Stimulated activated CD8-positive, alpha-beta memory T cell treated with anti-CD3 and anti-CD28 coated beads, Interleukin-15, amount 100 ng/mL, for 24 hours (primary cell): ENCODE measurements at regions not wholly inside any gene's neighbourhood (a gene's known extent, or its start where the extent isn't known, plus 50 kb on each side); places are given as distances from the start of the nearest gene placed in this dataset.

Source experiments
- DNase-seq: peaks from one replicate; pipeline ENCODE4 v3.0.0-alpha.2; 2020; ENCODE audit warnings: low read depth

DNA sequence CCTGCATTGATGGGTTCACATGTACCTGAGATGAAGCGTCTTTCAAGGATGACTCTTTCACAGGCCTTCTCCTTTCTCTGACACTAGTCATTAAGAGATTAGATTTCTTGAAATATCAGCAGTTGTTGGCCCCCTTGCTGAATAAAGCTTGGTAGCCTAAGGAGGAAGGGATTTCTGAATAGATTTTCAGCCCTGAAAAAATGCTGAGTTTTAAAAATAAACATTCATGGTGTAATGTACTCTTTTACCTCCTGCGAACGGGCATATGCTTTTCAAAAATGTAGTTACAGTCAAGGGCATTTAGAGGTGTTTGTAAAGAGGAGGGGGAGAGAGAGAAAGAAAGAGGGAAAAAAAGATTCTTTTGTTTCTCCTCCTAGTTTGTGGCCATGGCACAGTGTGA lies 222.7 kb downstream of the SOX4 start:
- DNase-seq = no peak

DNA sequence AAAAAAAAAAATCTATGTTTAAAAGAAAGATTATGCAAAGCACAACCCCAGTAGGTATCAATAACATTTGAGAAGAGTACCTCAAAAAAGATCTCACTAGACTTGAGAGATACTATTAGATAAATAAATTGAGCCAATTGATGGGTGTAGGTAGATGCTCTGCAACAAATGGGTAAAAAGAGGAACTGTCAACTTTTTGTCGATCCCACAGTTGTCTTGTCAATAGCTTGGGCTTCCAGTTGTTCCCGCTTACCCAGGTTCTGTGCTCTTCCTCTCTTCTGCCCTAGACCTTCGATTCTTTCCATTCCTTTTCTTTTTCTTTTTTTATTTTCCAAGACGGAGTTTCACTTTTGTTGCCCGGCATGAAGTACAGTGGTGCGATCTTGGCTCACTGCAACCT lies 226.9 kb downstream of the SOX4 start:
- no peak for DNase-seq

DNA sequence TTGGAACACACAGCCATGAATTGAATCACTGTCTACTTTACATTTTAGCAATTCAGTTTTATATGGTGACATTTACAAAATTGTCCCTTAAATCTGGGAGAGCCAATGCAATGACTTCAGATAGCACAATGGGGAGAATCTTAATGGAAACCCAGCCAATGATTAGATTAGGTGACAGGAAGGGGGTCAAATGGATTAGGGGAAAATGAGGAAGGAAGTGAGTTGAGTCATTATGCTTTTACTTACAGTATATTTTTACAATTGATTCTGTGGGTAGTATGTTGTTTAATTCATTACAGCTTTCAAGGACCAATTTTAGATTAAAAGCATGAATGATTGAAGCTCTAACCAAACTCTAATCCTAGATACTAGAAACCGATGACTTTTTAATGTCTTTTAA lies 229.8 kb downstream of the SOX4 start:
- no peak for DNase-seq

GRCh38 chr6:21824431-21825177 lies 231.1 kb downstream of the SOX4 start:
- no peak for DNase-seq

- no peak for DNase-seq
These were observed 232.5 kb downstream of the SOX4 start for GRCh38 chr6:21826023-21826422.

- no peak for DNase-seq
These were observed 233.4 kb downstream of the SOX4 start for GRCh38 chr6:21826904-21827303.

DNA sequence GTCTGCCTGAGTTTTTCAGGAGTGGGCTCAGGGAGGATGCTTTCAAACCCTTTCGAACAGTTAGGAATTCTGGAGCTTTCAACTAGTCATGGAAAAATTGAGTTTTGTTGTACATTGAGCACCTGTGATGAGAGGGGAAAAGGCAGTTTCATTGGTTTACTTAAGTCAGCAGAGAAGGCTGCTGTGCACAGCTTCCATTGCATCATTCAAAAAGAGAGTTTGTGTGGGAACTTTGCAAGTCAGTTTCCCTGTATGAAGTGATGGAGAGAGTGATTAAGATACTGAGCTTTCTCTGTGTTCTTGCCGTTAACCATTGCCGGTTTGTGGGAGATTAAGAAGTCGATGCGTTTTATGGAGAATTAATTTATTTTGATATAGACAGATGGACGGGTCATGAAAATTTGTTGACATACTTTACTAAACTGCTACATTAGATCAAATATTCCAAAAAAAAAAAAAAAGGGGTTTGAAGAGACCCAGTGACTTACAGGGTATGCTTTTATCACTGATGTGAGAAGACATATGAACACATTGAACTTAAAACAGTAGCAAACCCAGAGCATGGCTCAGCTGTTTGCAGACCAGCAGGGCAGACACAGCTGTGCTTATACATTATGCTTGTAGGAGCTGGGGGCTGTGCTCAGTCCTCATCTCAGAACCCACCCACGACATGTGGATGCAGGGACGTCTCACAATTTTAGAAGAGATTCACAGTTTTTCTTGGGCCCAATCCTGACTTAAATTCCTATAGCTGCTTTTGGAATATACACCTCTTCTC lies 234.1 kb downstream of the SOX4 start:
- DNase-seq = no peak

GRCh38 chr6:21828704-21829103 lies 235.2 kb downstream of the SOX4 start:
- DNase-seq = no peak

DNA sequence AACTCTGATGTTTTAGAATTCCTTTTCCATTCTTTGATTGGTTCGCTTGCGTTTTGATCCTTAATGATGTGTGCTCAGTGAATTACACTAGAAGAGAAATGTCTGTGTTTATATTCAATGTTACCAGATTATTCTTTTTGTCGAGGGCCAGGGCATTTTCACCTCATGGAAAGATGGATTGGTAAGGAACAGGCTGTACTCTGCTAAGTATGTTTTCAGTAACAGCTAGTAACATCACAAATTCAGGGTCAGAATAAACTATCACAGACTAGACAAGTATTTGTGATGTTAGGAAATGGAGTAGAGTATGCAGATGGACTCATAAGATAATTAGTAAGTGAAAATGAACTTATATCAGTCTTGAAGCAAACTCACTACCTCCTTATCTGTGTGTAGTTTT lies 235.6 kb downstream of the SOX4 start:
- DNase-seq = no peak

- no peak for DNase-seq
These were observed 238.2 kb downstream of the SOX4 start for GRCh38 chr6:21831521-21832291.

DNA sequence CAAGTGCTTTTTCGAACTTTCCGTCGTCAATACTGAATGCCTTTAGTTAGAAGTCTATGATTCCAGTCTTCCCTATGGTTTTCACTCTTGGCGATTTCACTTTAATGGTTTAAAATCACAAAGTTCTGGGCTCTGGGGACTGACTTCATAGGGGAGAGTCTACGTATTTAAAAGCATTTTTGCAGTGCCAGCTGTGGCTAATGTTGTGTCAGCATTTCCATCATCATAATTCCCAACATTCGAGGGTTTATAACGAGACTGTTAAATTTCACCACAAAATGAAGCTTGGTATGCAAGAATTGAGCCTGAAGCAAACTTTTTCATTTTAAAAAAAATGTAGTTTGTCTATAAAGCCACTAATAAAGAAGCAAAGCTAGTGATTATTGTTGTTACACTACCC lies 242.7 kb downstream of the SOX4 start:
- no peak for DNase-seq

- no peak for DNase-seq
These were observed 243.3 kb downstream of the SOX4 start for GRCh38 chr6:21836772-21837425.

DNA sequence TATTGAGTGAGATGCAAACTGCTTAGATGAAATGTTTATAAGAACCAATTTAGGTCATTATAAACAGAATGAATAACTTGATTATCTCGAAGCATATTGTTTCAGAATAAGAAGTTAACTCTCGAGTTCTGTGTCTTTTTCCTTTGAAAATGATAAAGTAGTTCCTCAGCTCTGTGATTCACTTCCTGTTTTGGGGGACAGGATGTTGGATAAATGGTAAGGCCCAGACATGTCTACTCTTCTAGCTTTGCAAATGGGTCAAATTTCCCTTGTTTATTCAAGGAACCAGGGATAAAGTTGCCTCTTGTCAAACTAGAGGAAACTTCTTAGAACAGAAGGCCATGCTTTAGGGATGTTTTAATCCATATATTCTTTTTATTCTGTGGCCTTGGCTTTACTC lies 246.9 kb downstream of the SOX4 start:
- DNase-seq = no peak

GRCh38 chr6:21842875-21843645 lies 249.5 kb downstream of the SOX4 start:
- DNase-seq = no peak

- DNase-seq = no peak
These were observed 250.8 kb downstream of the SOX4 start for GRCh38 chr6:21844120-21844917.

GRCh38 chr6:21845018-21845417 lies 251.5 kb downstream of the SOX4 start:
- DNase-seq = no peak

DNA sequence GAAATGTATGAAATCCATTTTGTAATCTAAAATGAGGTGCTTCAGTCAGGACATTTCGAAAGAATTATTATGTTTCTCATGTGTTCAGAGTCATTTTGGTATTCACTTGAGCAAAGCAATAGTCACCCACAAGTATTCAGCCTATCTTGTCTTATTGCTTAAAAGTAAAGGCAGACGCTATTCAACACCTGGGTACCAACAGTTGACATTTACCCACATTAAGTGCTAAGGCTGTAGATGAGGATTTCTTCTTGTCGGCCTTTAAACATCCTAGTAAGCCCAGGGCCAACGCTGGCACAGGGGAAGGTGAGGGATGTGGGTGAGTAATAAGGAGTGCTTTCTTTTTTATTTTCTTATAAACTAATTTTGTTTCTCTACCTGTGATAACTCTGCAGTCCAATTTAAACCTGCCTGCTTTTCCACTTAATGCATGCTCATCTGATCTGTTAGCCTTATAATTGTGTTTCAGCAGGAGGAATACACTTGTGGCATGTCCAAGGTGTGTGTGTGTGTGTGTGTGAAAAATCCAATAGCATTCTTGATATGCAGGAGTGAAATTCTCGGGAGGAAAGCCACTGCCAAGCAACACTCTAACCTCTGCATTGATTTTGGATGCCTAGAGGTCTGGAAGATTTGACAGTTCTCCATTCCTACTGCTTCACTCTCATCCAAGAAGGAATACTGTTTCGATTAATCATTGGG lies 252.0 kb downstream of the SOX4 start:
- no peak for DNase-seq

DNA sequence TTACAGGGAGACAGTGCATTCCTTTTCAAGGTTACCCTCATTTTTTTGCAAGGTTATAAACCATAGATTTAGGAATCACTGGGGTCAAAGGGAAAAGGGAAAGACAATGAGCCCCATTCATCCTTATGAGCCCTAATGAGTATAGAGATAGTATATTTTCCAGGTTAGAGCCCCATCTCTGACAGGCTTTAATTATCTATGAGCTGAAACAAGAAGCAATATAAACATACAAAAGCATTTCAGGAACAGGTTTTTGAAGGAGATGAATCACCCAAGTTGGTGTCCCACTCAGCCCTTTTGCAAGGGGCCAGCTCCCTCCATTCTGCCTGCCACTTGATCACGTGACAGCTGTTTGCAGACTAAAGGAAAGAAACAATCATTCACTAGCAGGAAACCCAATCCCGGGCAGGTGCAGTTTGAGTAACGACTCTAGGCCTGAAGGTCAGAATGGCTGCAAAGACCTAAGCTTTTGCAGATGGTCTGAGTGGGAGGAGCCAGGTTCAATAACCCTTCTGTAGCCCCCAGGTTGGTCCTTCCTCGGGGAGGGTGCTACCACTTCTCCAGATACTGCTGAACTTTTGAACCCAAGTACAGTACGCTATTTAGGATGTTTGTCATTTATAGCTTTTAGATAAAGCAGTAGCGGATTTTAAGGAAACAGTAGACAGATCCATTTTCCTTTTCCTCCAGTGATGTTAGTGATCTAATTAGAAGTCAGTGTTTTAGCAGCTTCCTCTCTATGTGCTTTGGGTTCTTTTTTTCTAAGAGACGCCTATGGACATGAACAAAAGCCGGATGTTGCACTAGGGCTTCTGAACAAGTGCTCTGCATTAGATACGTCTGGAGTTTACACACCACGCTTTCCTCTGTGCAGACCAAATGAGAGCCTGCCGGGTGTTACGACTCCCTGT lies 253.2 kb downstream of the SOX4 start:
- no peak for DNase-seq
